OCI-LY1 (cell line): ENCODE measurements at regions not wholly inside any gene's neighbourhood (a gene's known extent, or its start where the extent isn't known, plus 50 kb on each side); places are given as distances from the start of the nearest gene placed in this dataset.

Source experiments
- H2AFZ ChIP-seq: fragments of 200-600 bp; sonication (generic), shearing (Covaris generic); 2 replicates; pipeline ENCODE4 v1.6.0; 2014; ENCODE audit warnings: antibody characterized with exemption, mild to moderate bottlenecking, low read length
- H3F3A ChIP-seq: fragments of 200-600 bp; sonication (generic), shearing (Covaris generic); 2 replicates; pipeline ENCODE4 v1.6.0; 2014; ENCODE audit warnings: mild to moderate bottlenecking, antibody characterized with exemption, low read length, moderate library complexity; ENCODE audit not compliant: insufficient read depth
- H3K27ac ChIP-seq: fragments of 200-600 bp; sonication (generic); 2 replicates; pipeline ENCODE4 v1.5.1; 2014; ENCODE audit warnings: low read length, mixed run types, mild to moderate bottlenecking, low read depth; ENCODE audit not compliant: poor library complexity, severe bottlenecking
- H3K27me3 ChIP-seq: fragments of 200-600 bp; sonication (generic); 2 replicates; pipeline ENCODE4 v1.6.0; 2014; ENCODE audit warnings: antibody characterized with exemption, mild to moderate bottlenecking, low read length, moderate library complexity; ENCODE audit not compliant: insufficient read depth
- H3K36me3 ChIP-seq: fragments of 200-600 bp; sonication (generic); 2 replicates; pipeline ENCODE4 v1.6.1; 2014; ENCODE audit warnings: mild to moderate bottlenecking, antibody characterized with exemption, low read length, moderate library complexity, mixed read lengths; ENCODE audit not compliant: insufficient read depth
- H3K4me1 ChIP-seq: fragments of 200-600 bp; sonication (generic); 2 replicates; pipeline ENCODE4 v1.5.1; 2014; ENCODE audit warnings: mild to moderate bottlenecking, low read length, moderate library complexity; ENCODE audit not compliant: insufficient read depth, severe bottlenecking
- H3K4me2 ChIP-seq: fragments of 200-600 bp; sonication (generic), shearing (Covaris generic); 2 replicates; pipeline ENCODE4 v1.6.1; 2014; ENCODE audit warnings: low read length
- H3K4me3 ChIP-seq: fragments of 200-600 bp; sonication (generic); 2 replicates; pipeline ENCODE4 v1.5.1; 2014; ENCODE audit warnings: low read length, low read depth, mild to moderate bottlenecking, mixed read lengths; ENCODE audit not compliant: poor library complexity, severe bottlenecking
- H3K79me2 ChIP-seq: fragments of 200-600 bp; shearing (Covaris generic); 2 replicates; pipeline ENCODE4 v1.6.1; 2016; ENCODE audit warnings: mixed run types, low read length, mixed read lengths; ENCODE audit not compliant: insufficient read depth
- H3K9ac ChIP-seq: fragments of 200-600 bp; sonication (generic), shearing (Covaris generic); 2 replicates; pipeline ENCODE4 v1.6.1; 2014; ENCODE audit warnings: mild to moderate bottlenecking, low read length, mixed read lengths
- H3K9me2 ChIP-seq: fragments of 200-600 bp; sonication (generic), shearing (Covaris generic); 2 replicates; pipeline ENCODE4 v1.6.1; 2014; ENCODE audit warnings: low read depth, mild to moderate bottlenecking, low read length, mixed read lengths
- H3K9me3 ChIP-seq: fragments of 200-600 bp; shearing (Covaris generic); 2 replicates; pipeline ENCODE4 v1.6.1; 2014; ENCODE audit warnings: low read length, mixed read lengths
- H4K20me1 ChIP-seq: fragments of 200-600 bp; sonication (generic), shearing (Covaris generic); 2 replicates; pipeline ENCODE4 v1.6.0; 2016; ENCODE audit warnings: mild to moderate bottlenecking, low read length; ENCODE audit not compliant: insufficient read depth
- EZH2 ChIP-seq: fragments of 200-600 bp; sonication (generic), shearing (Covaris generic); IDR thresholded peaks from 2 replicates; pipeline ENCODE4 v1.8.0; 2017; ENCODE audit warnings: borderline replicate concordance, mixed run types, mild to moderate bottlenecking, antibody characterized with exemption, low read length, moderate library complexity, mixed read lengths
- TF ChIP-seq, protein P1 (sequence below): fragments of 200-600 bp; sonication (generic), shearing (Covaris generic); IDR thresholded peaks from 2 replicates; pipeline ENCODE4 v1.5.1; 2017; ENCODE audit warnings: mild to moderate bottlenecking, antibody characterized with exemption, low read length, moderate library complexity, mixed read lengths

GRCh38 chr10:125553091-125553490 is 129.9 kb downstream of the TEX36 start:
- no peaks in the 10 kb centered on the region for H3K4me1 ChIP-seq

DNA sequence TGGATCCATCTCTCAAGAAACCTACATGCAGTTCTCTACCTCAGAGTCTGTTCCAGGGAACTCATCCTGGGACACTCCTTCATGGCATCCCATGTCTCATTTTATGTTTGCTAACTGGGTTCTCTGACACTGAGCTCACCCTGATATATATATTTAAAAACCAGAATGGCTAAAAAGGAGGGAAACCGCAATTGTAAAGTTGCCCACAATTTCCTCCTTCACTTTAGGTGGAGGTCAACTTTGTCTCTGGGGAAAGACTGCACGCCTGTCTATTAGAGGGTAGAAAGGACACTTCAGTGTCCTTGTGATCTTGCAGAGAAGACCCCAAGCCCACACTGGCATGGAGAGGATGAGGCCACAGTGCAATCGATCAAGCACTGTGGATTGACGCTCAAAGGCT is 131.7 kb downstream of the TEX36 start:
- H3K27me3 ChIP-seq, result no peaks in the 10 kb centered on the region; the same call in 1 of the 2 replicates

More at GRCh38 chr10:125553091-125553490, 129.9 kb downstream of the TEX36 start:
- H3K79me2 ChIP-seq, result no peaks in the 10 kb centered on the region
- no peaks in the 10 kb centered on the region for H3K36me3 ChIP-seq
- H3F3A ChIP-seq, result no peaks in the 10 kb centered on the region
- H3K9me3 ChIP-seq, result no peaks in the 10 kb centered on the region
- TF ChIP-seq EZH2, result no peak
- TF ChIP-seq, protein P1, sequence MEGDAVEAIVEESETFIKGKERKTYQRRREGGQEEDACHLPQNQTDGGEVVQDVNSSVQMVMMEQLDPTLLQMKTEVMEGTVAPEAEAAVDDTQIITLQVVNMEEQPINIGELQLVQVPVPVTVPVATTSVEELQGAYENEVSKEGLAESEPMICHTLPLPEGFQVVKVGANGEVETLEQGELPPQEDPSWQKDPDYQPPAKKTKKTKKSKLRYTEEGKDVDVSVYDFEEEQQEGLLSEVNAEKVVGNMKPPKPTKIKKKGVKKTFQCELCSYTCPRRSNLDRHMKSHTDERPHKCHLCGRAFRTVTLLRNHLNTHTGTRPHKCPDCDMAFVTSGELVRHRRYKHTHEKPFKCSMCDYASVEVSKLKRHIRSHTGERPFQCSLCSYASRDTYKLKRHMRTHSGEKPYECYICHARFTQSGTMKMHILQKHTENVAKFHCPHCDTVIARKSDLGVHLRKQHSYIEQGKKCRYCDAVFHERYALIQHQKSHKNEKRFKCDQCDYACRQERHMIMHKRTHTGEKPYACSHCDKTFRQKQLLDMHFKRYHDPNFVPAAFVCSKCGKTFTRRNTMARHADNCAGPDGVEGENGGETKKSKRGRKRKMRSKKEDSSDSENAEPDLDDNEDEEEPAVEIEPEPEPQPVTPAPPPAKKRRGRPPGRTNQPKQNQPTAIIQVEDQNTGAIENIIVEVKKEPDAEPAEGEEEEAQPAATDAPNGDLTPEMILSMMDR, result no peak
- no peak overlapping the region for H3K27ac ChIP-seq
- no peaks in the 10 kb centered on the region; the same call in 1 of the 2 replicates for H3K27me3 ChIP-seq
- no peaks in the 10 kb centered on the region for H3K9me2 ChIP-seq
- no peak overlapping the region for H3K4me2 ChIP-seq
- H4K20me1 ChIP-seq, result no peaks in the 10 kb centered on the region
- no peak overlapping the region for H3K9ac ChIP-seq
- H3K4me3 ChIP-seq, result no peak overlapping the region
- no peak overlapping the region for H2AFZ ChIP-seq

DNA sequence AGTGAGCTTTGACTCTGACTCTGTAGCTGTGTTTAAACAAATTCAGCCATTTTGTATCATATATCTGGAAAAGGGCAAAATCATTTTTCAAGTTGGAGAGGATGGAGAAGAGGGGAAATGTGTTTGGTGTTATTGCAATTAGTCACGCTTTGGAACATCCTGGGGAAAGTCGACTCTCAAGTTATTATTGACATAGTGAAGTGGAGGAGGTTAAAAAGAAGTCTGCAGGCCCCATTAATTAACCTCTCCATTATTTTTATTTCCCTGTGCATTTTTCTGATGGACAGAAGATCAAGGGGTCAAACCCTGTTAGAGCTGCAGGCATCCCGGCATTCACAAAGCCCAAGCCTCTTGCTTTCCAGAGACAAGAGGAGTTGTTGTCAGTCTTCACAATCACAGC is 132.6 kb downstream of the TEX36 start:
- no peak for TF ChIP-seq EZH2
- no peaks in the 10 kb centered on the region for H3K9me2 ChIP-seq
- no peak overlapping the region for H3K9ac ChIP-seq
- H3K27me3 ChIP-seq, result no peaks in the 10 kb centered on the region; the same call in 1 of the 2 replicates
- no peaks in the 10 kb centered on the region for H3K9me3 ChIP-seq
- no peak overlapping the region for H2AFZ ChIP-seq
- H3K27ac ChIP-seq, result no peak overlapping the region
- no peaks in the 10 kb centered on the region for H3K79me2 ChIP-seq
- H3K4me2 ChIP-seq, result no peak overlapping the region
- H3F3A ChIP-seq, result no peaks in the 10 kb centered on the region
- H4K20me1 ChIP-seq, result no peaks in the 10 kb centered on the region
- H3K4me3 ChIP-seq, result no peak overlapping the region
- H3K4me1 ChIP-seq, result no peaks in the 10 kb centered on the region
- no peaks in the 10 kb centered on the region for H3K36me3 ChIP-seq

More for the DNA sequence above, 131.7 kb downstream of the TEX36 start:
- TF ChIP-seq EZH2, result no peak
- TF ChIP-seq, protein P1, result no peak
- H3K4me1 ChIP-seq, result no peaks in the 10 kb centered on the region
- H3K4me2 ChIP-seq, result no peak overlapping the region
- H4K20me1 ChIP-seq, result no peaks in the 10 kb centered on the region
- H3K27ac ChIP-seq, result no peak overlapping the region
- H3K9me2 ChIP-seq, result no peaks in the 10 kb centered on the region
- no peak overlapping the region for H3K4me3 ChIP-seq
- no peaks in the 10 kb centered on the region for H3K36me3 ChIP-seq
- no peaks in the 10 kb centered on the region for H3K79me2 ChIP-seq
- no peaks in the 10 kb centered on the region for H3F3A ChIP-seq
- H2AFZ ChIP-seq, result no peak overlapping the region
- H3K9me3 ChIP-seq, result no peaks in the 10 kb centered on the region
- no peak overlapping the region for H3K9ac ChIP-seq

DNA sequence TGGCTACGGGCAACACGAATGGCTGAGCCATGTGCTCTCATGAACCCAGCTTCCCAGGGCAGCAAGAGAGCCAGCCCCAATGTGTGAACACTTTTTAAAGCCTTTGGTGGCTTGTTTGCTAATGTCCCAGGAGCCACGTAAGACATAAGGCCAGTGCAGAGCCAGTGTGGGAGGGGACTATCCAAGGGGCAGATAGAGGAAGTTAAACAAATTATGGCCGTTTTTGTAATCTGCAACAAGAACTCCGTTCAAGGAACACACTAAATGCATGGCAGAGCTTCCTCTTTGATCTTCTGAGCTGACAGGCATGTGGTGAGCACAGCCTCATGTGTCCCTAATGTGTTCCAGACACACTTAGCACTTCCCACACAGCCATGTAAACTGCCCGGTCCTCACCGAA is 133.3 kb downstream of the TEX36 start:
- H3K27me3 ChIP-seq, result no peaks in the 10 kb centered on the region; the same call in 1 of the 2 replicates
- no peaks in the 10 kb centered on the region for H3K36me3 ChIP-seq
- no peak overlapping the region for H3K4me3 ChIP-seq
- no peak overlapping the region for H3K27ac ChIP-seq
- H2AFZ ChIP-seq, result no peak overlapping the region
- H3K4me2 ChIP-seq, result no peak overlapping the region
- no peaks in the 10 kb centered on the region for H4K20me1 ChIP-seq
- H3K9me2 ChIP-seq, result no peaks in the 10 kb centered on the region
- H3K9me3 ChIP-seq, result no peaks in the 10 kb centered on the region
- TF ChIP-seq, protein P1, result no peak
- no peak for TF ChIP-seq EZH2
- H3K4me1 ChIP-seq, result no peaks in the 10 kb centered on the region
- no peak overlapping the region for H3K9ac ChIP-seq
- no peaks in the 10 kb centered on the region for H3K79me2 ChIP-seq
- H3F3A ChIP-seq, result no peaks in the 10 kb centered on the region
